ENCODE measurements at regions not wholly inside any gene's neighbourhood (a gene's known extent, or its start where the extent isn't known, plus 50 kb on each side); places are given as distances from the start of the nearest gene placed in this dataset.

GRCh38 chr4:155569471-155569870 is 97.2 kb upstream of the GUCY1A1 start:
- no peak for TF ChIP-seq RREB1 (CRISPR knock-in tag; IDR thresholded peaks at IDR 0.05)
- TF ChIP-seq POLR2H (tag; IDR thresholded peaks at IDR 0.05; ENCODE audit: low read depth), result no peak
- TF ChIP-seq CREB3L1 (IDR thresholded peaks at IDR 0.05; ENCODE audit: borderline replicate concordance, low read depth), result no peak
- no peak for TF ChIP-seq PTTG1 (tag; IDR thresholded peaks at IDR 0.05; ENCODE audit: low read depth)
- H3K4me1 ChIP-seq (replicated peaks in 1 of 2; ENCODE audit: control insufficient read depth in 2 of 2, insufficient read depth in 2 of 2, low read length in 2 of 2), result no peaks in the 10 kb centered on the region
- POLR2A ChIA-PET, result no interaction called here
- no peaks in the 10 kb centered on the region for H3K9me1 ChIP-seq (ENCODE audit: control insufficient read depth, insufficient read depth, low read length)
- no peak overlapping the region for H3K27ac ChIP-seq (ENCODE audit: extremely low read depth, low read depth, low read length)
- no peaks in the 10 kb centered on the region for H3K9me3 ChIP-seq (replicated peaks; ENCODE audit: control insufficient read depth, insufficient read depth, low read depth, low read length)
- no peak for ATAC-seq
- CTCF ChIA-PET (ENCODE audit: low intra/inter-chr PET ratio), result no interaction called here
- no peak overlapping the region for H3K9ac ChIP-seq (ENCODE audit: insufficient read depth in 1 of 2, low read depth in 2 of 2, low read length in 2 of 2)
- FAIRE-seq, result no peak
- WGBS (ENCODE audit: insufficient coverage, low coverage, missing lambda C conversion rate), result 0% methylated on average over 3 of the region's 3 CpGs
- no TSS peak for BruUV-seq (replicated peaks)
- intact Hi-C loops (cut with micrococcal nuclease), result no loop called here
- H3K4me2 ChIP-seq (ENCODE audit: insufficient read depth, low read length), result no peak overlapping the region
- H3K27me3 ChIP-seq (ENCODE audit: control insufficient read depth in 2 of 2, insufficient read depth in 2 of 2, low read length in 2 of 2), result no peaks in the 10 kb centered on the region
- no peak for DNase-seq (ENCODE audit: extremely low read depth in 1 of 4, low spot score in 3 of 4)
- H4K20me1 ChIP-seq (replicated peaks; ENCODE audit: control insufficient read depth, insufficient read depth, low read length), result no peaks in the 10 kb centered on the region
- H3K36me3 ChIP-seq (ENCODE audit: control insufficient read depth, insufficient read depth, low read length), result no peaks in the 10 kb centered on the region
- H3K79me2 ChIP-seq (ENCODE audit: control insufficient read depth, insufficient read depth, low read length), result no peaks in the 10 kb centered on the region
- no peak overlapping the region for H3K4me3 ChIP-seq
- in situ Hi-C loops (cut with MboI), result no loop called here
- H2AFZ ChIP-seq (ENCODE audit: low read depth, low read length), result no peak overlapping the region

Measured in K562 (cell line).